OCI-LY3 (cell line): ENCODE measurements at regions not wholly inside any gene's neighbourhood (a gene's known extent, or its start where the extent isn't known, plus 50 kb on each side); places are given as distances from the start of the nearest gene placed in this dataset.

Experiments used
- H2AFZ ChIP-seq: fragments of 200-600, 300-600 bp; shearing (Covaris generic); 2 replicates; pipeline ENCODE4 v1.6.0; 2014; ENCODE audit warnings: antibody characterized with exemption, low read depth, low read length
- H3K27ac ChIP-seq: fragments of 200-600, 300-600 bp; sonication (generic); 2 replicates; pipeline ENCODE4 v1.5.1; 2014; ENCODE audit warnings: mild to moderate bottlenecking, low read length, moderate library complexity, mixed read lengths
- H3K27me3 ChIP-seq: fragments of 200-600, 300-600 bp; sonication (generic); 2 replicates; pipeline ENCODE4 v1.6.1; 2014; ENCODE audit warnings: low read depth, low read length, mixed read lengths
- H3K36me3 ChIP-seq: fragments of 200-600, 300-600 bp; sonication (generic); replicated peaks from 2 replicates; pipeline ENCODE3; 2014; ENCODE audit warnings: low read depth, low read length, mixed read lengths
- H3K4me1 ChIP-seq: fragments of 300-600, 200-600 bp; sonication (generic); 2 replicates; pipeline ENCODE4 v1.6.1; 2014; ENCODE audit warnings: low read length, mixed read lengths
- H3K4me2 ChIP-seq: fragments of 200-600, 300-600 bp; sonication (generic); 2 replicates; pipeline ENCODE4 v1.6.1; 2014; ENCODE audit warnings: low read length, mixed read lengths
- H3K4me3 ChIP-seq: fragments of 300-600, 200-600 bp; sonication (generic); 2 replicates; pipeline ENCODE4 v1.5.1; 2014; ENCODE audit warnings: antibody characterized with exemption, mild to moderate bottlenecking, low read length, moderate library complexity
- H3K79me2 ChIP-seq: fragments of 300-600, 200-600 bp; shearing (Covaris generic); 2 replicates; pipeline ENCODE4 v1.6.1; 2014; ENCODE audit warnings: mild to moderate bottlenecking, low read length, mixed read lengths
- H3K9ac ChIP-seq: fragments of 300-600, 200-600 bp; shearing (Covaris generic); 2 replicates; pipeline ENCODE4 v1.6.0; 2014; ENCODE audit warnings: mild to moderate bottlenecking, low read length, moderate library complexity
- H3K9me3 ChIP-seq: fragments of 200-600, 300-600 bp; shearing (Covaris generic); 2 replicates; pipeline ENCODE4 v1.6.1; 2014; ENCODE audit warnings: low read length, mixed read lengths; ENCODE audit not compliant: insufficient read depth
- H4K20me1 ChIP-seq: fragments of 200-600, 300-600 bp; sonication (generic); 2 replicates; pipeline ENCODE4 v1.6.1; 2016; ENCODE audit warnings: low read length, mixed read lengths; ENCODE audit not compliant: insufficient read depth
- CTCF ChIP-seq: fragments of 200-600, 300-600 bp; sonication (generic); IDR thresholded peaks from 2 replicates; pipeline ENCODE4 v1.5.1; 2014; ENCODE audit warnings: antibody characterized with exemption, low read length, low read depth
- EZH2phosphoT487 ChIP-seq: fragments of 200-600 bp; shearing (Covaris generic); IDR thresholded peaks from 2 replicates; pipeline ENCODE4 v1.6.1; 2018; ENCODE audit warnings: antibody characterized with exemption, mixed run types, low read depth

GRCh38 chr5:58274191-58274590 lies 185.7 kb downstream of the PLK2 start:
- TF ChIP-seq CTCF = no peak
- TF ChIP-seq EZH2phosphoT487 = no peak
- no peak overlapping the region for H2AFZ ChIP-seq
- H3K4me1 ChIP-seq = peaks cover 10% of the 10 kb centered on the region

GRCh38 chr5:58273711-58274110 lies 186.2 kb downstream of the PLK2 start:
- Histone ChIP-seq H3K4me3 (no peak overlapping the region), H3K9ac (no peak overlapping the region), H3K27ac (no peak overlapping the region), H2AFZ (no peak overlapping the region), H3K79me2 (no peaks in the 10 kb centered on the region), H3K4me1 (peaks cover 6% of the 10 kb centered on the region; the same call in 1 of the 2 replicates), H4K20me1 (no peaks in the 10 kb centered on the region), H3K27me3 (no peaks in the 10 kb centered on the region), H3K36me3 (no peaks in the 10 kb centered on the region), H3K4me2 (no peak overlapping the region), H3K9me3 (no peaks in the 10 kb centered on the region)
- TF ChIP-seq EZH2phosphoT487 (no peak), CTCF (no peak)

More at GRCh38 chr5:58274191-58274590, 185.7 kb downstream of the PLK2 start:
- Histone ChIP-seq H3K4me3 (no peak overlapping the region), H4K20me1 (no peaks in the 10 kb centered on the region), H3K9me3 (no peaks in the 10 kb centered on the region), H3K36me3 (no peaks in the 10 kb centered on the region), H3K4me2 (no peak overlapping the region), H3K79me2 (no peaks in the 10 kb centered on the region), H3K9ac (no peak overlapping the region), H3K27ac (no peak overlapping the region), H3K27me3 (no peaks in the 10 kb centered on the region)

GRCh38 chr5:58268268-58268667 lies 191.6 kb downstream of the PLK2 start:
- H3K4me1 ChIP-seq = no peaks in the 10 kb centered on the region
- H3K9ac ChIP-seq = no peak overlapping the region
- H3K79me2 ChIP-seq = no peaks in the 10 kb centered on the region
- no peak overlapping the region for H3K4me2 ChIP-seq
- TF ChIP-seq EZH2phosphoT487 (no peak), CTCF (no peak)
- no peaks in the 10 kb centered on the region for H3K9me3 ChIP-seq
- no peaks in the 10 kb centered on the region for H3K27me3 ChIP-seq
- H3K4me3 ChIP-seq = no peak overlapping the region
- no peak overlapping the region for H3K27ac ChIP-seq
- H4K20me1 ChIP-seq = no peaks in the 10 kb centered on the region
- H3K36me3 ChIP-seq = no peaks in the 10 kb centered on the region
- no peak overlapping the region for H2AFZ ChIP-seq

GRCh38 chr5:58266402-58266801 lies 193.5 kb downstream of the PLK2 start:
- H3K9ac ChIP-seq = no peak overlapping the region
- no peak overlapping the region for H3K4me3 ChIP-seq
- TF ChIP-seq EZH2phosphoT487 (no peak), CTCF (no peak)
- no peak overlapping the region for H3K4me2 ChIP-seq
- no peaks in the 10 kb centered on the region for H3K27me3 ChIP-seq
- H3K27ac ChIP-seq = no peak overlapping the region
- no peaks in the 10 kb centered on the region for H4K20me1 ChIP-seq
- H3K36me3 ChIP-seq = no peaks in the 10 kb centered on the region
- H2AFZ ChIP-seq = no peak overlapping the region
- H3K9me3 ChIP-seq = no peaks in the 10 kb centered on the region
- no peaks in the 10 kb centered on the region for H3K4me1 ChIP-seq
- H3K79me2 ChIP-seq = no peaks in the 10 kb centered on the region
